ENCODE measurements at regions not wholly inside any gene's neighbourhood (a gene's known extent, or its start where the extent isn't known, plus 50 kb on each side); places are given as distances from the start of the nearest gene placed in this dataset.

DNA sequence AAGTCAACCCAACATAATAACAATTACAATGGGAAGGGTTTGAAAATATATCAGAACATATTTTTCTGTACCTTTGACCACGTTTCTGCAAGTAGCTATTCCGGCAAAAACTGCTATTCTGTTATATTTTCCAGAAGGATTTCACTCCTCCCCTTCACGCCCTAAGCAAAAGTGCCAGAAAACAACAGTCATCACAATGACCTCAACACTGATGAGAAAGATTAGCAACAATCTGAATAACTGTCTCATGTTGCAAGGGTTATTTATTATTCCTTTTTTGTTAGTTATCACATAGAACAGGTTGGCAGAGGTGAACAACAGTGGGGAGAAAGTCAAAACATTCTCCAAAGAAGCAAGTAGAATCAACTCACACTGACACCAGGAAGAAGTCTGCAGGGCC lies 269.4 kb upstream of the ARRDC4 start:
- Mint-ChIP-seq H3K4me3 (no peak overlapping the region), H3K36me3 (no peaks in the 10 kb centered on the region), H3K9me3 (peaks cover 6% of the 10 kb centered on the region), H3K4me1 (no peaks in the 10 kb centered on the region), H3K27me3 (peaks cover 3% of the 10 kb centered on the region), H3K27ac (no peak overlapping the region)

DNA sequence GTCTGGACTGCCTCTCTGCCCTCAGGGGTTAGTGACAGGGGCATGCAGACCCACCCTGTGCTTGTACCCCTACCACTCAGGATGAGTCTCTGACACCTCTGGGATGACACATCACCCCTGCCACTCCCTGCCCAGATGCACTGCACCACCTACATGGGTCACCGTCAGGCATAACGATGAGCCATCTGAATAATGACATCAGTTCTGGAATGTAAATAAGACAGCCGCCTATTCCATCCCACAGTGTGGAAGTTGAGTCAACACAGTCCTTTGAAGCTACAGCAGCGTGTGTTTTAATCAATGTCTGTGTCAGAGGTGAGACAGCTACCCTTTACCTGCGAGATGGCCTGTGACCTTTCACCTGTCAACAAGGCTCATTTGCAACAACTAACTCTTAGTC lies 268.7 kb upstream of the ARRDC4 start:
- Mint-ChIP-seq H3K27ac (no peak overlapping the region), H3K36me3 (no peaks in the 10 kb centered on the region), H3K9me3 (no peaks in the 10 kb centered on the region), H3K27me3 (peaks cover 1% of the 10 kb centered on the region), H3K4me1 (no peaks in the 10 kb centered on the region), H3K4me3 (no peak overlapping the region)

DNA sequence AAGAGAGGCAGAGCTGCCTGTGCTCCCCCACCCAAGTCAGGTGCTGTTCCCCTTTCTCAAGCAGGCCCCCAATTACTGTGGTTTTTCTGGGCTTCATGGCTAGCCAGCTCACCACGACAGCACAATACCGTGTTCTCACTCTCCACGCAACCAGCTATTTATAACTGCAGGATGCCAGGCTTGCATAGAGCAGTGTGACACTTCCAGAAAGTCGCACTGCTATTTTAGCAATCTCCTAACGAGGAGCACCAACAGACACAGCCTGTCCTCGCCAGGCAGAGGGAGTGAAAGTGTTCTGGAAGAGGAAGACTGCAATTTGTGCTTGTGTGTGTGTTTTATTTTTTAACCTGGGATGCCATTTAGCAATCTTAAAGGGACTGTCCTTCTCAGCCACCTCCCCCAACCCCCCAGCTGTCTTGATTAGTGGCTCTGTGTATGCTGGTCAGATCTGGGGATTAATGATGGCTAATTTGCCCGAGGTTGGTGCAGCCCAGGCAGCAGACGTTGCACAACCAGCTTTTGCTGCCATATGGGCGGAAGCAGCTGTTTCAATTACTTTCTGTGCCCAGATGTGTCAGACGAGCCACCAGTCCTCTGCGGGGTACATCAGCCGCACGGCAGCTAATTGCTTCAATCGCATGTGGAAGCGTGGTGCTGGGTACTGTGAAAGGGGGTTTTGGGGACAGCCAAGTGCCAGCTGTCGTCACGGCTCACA lies 268.0 kb upstream of the ARRDC4 start:
- no peak overlapping the region for H3K27ac Mint-ChIP-seq
- H3K4me1 Mint-ChIP-seq, result no peaks in the 10 kb centered on the region
- no peak overlapping the region for H3K4me3 Mint-ChIP-seq
- H3K27me3 Mint-ChIP-seq, result peaks cover 1% of the 10 kb centered on the region
- no peaks in the 10 kb centered on the region for H3K9me3 Mint-ChIP-seq
- no peaks in the 10 kb centered on the region for H3K36me3 Mint-ChIP-seq

DNA sequence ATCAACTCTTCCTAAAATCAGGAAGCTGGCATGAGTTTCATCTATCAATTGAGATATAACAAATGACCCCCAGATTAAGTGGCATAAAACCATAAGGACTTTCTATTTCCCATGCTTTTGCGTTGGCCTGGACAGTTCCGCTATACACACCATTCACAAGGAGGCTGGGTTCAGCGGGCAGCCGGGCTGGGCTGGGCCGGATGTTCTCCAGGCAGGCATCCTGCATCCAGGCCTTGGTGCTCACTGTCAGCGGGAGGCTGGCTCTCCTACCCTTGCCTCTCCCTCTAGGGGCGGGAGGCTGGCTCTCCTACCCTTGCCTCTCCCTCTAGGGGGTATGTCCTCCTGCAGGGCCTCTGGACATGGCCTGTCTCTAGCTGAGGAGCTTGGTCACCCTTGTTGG lies 266.0 kb upstream of the ARRDC4 start:
- Mint-ChIP-seq H3K27me3 (no peaks in the 10 kb centered on the region), H3K4me3 (no peak overlapping the region), H3K9me3 (no peaks in the 10 kb centered on the region), H3K36me3 (no peaks in the 10 kb centered on the region), H3K27ac (no peak overlapping the region), H3K4me1 (no peaks in the 10 kb centered on the region)

DNA sequence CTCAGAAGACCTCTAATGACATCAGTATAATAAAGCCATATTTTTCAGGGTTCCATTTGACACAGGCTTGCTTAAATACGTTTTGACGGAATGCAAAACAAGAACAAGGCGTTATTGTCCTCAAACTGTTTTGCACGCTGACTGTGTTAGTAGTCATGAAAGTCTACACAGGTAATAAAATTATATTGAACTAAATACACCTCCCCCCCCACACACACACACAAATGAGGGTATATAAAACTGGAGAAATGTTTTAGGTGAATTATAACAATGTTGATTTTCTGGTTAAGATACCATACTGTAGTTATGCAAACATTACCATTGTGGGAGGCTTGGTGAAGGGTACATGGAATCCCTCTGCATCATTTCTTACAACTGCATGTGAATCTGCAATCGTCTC lies 257.1 kb upstream of the ARRDC4 start:
- no peaks in the 10 kb centered on the region for H3K27me3 Mint-ChIP-seq
- H3K4me1 Mint-ChIP-seq, result no peaks in the 10 kb centered on the region
- H3K36me3 Mint-ChIP-seq, result no peaks in the 10 kb centered on the region
- no peaks in the 10 kb centered on the region for H3K9me3 Mint-ChIP-seq
- H3K27ac Mint-ChIP-seq, result no peak overlapping the region
- no peak overlapping the region for H3K4me3 Mint-ChIP-seq

DNA sequence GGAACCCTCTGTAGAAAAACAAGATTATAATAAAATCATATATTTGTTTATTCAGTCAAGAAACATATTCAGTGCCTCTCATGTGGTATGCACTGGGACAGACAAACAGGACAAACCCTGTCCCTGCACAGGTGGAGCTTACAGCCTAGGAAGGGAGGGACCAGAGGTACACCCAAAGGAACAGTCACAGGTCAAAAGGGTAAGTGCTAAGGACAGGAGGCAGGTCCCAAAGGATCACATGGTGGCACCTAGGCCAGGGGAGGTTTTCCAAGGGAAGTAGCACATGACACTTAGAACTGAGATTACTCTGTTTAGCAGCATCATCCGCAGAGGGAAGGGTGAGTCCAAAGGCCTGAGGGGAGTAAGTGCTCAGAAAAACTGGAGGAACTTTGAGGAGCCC lies 254.4 kb upstream of the ARRDC4 start:
- Mint-ChIP-seq H3K27me3 (no peaks in the 10 kb centered on the region), H3K9me3 (no peaks in the 10 kb centered on the region), H3K4me1 (no peaks in the 10 kb centered on the region), H3K4me3 (no peak overlapping the region), H3K36me3 (no peaks in the 10 kb centered on the region), H3K27ac (no peak overlapping the region)

DNA sequence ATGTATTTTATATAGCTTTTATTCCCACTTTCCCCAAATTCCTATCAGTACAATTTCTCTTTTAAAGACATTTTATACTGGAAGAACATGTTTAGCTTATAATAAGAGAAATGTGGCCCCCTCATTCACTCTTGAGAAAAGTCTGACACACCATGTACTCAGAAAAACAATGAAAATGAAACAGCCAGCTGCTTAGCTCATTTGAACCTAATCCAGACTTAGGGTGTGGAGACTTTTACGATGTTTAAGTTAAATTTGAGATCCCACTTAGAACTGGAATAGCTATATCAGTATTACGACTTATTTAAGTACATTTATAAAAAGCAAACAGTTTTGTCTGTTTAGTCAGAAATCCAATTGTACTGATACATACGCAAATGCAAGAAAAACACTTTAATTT lies 252.3 kb upstream of the ARRDC4 start:
- Mint-ChIP-seq H3K9me3 (no peaks in the 10 kb centered on the region), H3K4me3 (no peak overlapping the region), H3K27ac (no peak overlapping the region), H3K4me1 (no peaks in the 10 kb centered on the region), H3K27me3 (no peaks in the 10 kb centered on the region), H3K36me3 (no peaks in the 10 kb centered on the region)

DNA sequence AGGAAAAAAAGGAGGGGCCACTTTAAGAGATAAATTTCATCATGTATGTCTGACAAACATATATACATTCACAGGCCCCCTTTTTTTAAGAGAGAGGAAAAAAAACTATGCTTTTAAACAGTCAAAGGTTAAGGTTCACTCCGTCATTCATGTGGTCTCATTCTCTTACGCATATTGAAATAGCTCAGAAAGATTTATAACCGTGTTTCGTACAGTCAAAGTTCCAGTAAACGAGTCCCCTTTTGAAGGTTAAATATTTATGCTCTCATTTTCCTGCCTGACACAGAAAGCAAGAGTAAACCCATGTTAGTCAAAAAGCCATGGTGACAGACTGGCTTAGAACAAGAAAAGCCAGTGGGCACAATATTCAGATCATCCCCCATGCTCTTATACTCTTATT lies 248.0 kb upstream of the ARRDC4 start:
- Mint-ChIP-seq H3K27me3 (no peaks in the 10 kb centered on the region), H3K36me3 (no peaks in the 10 kb centered on the region), H3K27ac (no peak overlapping the region), H3K4me1 (no peaks in the 10 kb centered on the region), H3K4me3 (no peak overlapping the region), H3K9me3 (no peaks in the 10 kb centered on the region)

DNA sequence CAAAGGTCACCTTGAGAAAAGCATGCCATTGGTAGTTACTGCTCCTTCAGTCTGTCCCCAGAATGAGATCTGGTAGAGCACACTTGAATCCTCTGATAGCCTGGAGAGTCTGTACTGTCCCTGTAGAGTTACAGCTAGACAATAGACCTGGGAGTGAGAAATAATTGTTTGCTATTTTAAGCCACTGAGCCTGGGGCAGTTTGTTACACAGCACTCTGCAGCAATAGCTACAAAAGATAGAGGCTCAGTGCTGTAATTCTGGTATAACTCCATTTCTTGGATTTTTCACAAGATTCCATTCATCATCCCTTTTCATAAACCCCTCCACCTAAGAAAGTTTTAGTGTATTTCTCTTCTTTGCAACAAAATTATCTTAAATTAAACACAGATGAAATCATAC lies 242.7 kb upstream of the ARRDC4 start:
- H3K27me3 Mint-ChIP-seq, result no peaks in the 10 kb centered on the region
- H3K4me3 Mint-ChIP-seq, result no peak overlapping the region
- H3K9me3 Mint-ChIP-seq, result peaks cover 8% of the 10 kb centered on the region
- H3K4me1 Mint-ChIP-seq, result no peaks in the 10 kb centered on the region
- H3K27ac Mint-ChIP-seq, result no peak overlapping the region
- no peaks in the 10 kb centered on the region for H3K36me3 Mint-ChIP-seq

DNA sequence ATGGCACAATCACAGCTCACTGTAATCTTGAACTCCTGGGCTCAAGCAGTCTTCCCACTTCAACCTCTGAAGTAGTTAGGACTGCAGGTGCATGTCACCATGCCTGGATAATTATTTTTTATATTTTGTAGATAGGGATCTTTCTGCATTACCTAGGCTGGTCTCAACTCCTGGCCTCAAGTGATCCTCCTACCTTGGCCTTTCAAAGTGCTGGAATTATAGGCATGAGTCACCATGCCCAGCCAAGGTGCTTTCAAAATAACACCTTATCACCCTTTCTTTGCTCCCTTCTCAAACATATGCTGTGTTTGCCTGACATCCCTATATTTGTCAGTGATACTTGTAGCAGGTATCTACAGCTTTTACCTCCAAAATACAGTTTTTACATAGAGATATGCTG lies 242.0 kb upstream of the ARRDC4 start:
- Mint-ChIP-seq H3K9me3 (peaks cover 9% of the 10 kb centered on the region), H3K27ac (no peak overlapping the region), H3K4me1 (no peaks in the 10 kb centered on the region), H3K4me3 (no peak overlapping the region), H3K36me3 (no peaks in the 10 kb centered on the region), H3K27me3 (no peaks in the 10 kb centered on the region)

DNA sequence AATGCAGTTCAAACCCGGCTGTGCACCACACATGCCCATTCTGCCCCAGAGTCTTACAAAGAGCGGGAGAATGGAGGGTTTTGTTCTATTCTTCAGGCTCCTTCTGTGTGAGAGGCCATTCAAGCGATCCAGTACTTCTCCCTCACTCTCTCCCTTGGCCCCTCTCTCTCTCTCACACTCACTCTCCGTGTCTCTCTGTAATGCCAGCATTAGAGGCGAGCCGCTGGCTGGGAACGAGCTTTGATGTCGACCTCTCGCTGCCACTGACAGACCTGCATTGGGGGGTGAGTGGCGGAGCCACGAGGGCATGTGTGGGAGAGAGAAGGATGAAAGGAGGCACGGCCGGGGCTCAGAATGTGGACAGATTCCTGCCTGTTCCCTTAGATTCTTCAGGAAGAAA lies 231.7 kb upstream of the ARRDC4 start:
- Mint-ChIP-seq H3K4me1 (no peaks in the 10 kb centered on the region), H3K36me3 (no peaks in the 10 kb centered on the region), H3K27ac (no peak overlapping the region), H3K4me3 (no peak overlapping the region), H3K9me3 (peaks cover 2% of the 10 kb centered on the region), H3K27me3 (peaks cover 1% of the 10 kb centered on the region)

DNA sequence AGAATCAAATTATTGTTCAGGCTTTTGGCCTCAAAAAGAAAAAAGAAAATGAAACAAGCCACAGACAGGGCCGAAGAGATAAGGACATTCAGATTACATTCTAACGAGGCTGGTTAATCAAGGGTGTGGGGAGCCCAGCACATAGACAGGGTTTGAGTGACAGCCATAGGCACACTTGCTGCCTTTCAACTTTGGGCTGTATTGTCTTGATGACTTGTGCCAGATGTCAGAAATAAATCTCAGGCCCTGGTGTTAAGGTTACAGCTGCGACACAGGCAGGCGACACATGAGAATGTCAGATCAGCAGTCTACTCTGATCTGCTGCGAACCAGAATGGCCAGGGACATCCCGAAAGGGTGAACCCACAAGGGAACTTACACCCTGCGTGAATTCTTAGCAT lies 231.2 kb upstream of the ARRDC4 start:
- H3K9me3 Mint-ChIP-seq, result no peaks in the 10 kb centered on the region
- no peak overlapping the region for H3K27ac Mint-ChIP-seq
- no peaks in the 10 kb centered on the region for H3K36me3 Mint-ChIP-seq
- no peak overlapping the region for H3K4me3 Mint-ChIP-seq
- H3K4me1 Mint-ChIP-seq, result no peaks in the 10 kb centered on the region
- peaks cover 1% of the 10 kb centered on the region for H3K27me3 Mint-ChIP-seq

DNA sequence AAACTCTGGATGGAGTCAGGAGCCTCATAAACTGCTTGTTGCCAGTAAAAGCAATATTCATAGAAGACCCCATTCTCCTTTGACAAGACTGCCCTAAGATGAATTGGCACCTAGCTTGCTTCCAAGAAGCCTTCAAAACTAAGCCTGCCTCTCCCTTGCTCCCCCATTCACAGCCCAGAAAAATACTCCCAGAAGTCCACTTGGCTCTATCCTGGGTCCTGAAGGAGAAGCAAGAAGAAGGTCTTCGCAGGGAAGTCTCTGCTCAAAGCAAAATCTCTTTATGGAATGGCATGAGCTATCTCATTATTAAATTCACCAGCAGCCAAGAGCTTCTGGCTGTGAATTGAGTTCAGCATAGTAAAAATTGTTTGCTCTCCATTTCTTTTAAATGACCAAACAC lies 230.2 kb upstream of the ARRDC4 start:
- Mint-ChIP-seq H3K4me1 (no peaks in the 10 kb centered on the region), H3K9me3 (no peaks in the 10 kb centered on the region), H3K27me3 (peaks cover 1% of the 10 kb centered on the region)

DNA sequence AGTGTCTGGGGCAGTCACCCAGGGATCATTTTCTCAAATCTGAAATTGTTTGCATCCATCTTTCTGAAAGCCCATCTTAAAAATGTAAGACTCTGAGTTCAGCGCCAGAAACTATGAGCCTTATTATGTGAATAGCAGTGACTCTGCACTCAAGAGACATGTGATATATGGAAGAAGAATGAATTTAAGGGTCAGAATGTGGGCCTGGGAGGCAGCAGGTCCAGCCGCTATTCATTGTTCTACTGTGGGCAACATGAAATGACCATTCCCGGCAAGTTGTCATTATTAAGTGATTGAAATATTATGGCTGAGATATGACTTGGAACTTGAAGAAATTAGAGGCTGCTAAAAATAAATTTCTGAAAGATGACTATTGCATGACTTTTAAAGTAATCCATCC lies 228.6 kb upstream of the ARRDC4 start:
- H3K9me3 Mint-ChIP-seq, result no peaks in the 10 kb centered on the region
- H3K4me3 Mint-ChIP-seq, result no peak overlapping the region
- peaks cover 1% of the 10 kb centered on the region for H3K27me3 Mint-ChIP-seq
- no peak overlapping the region for H3K27ac Mint-ChIP-seq
- H3K36me3 Mint-ChIP-seq, result no peaks in the 10 kb centered on the region
- H3K4me1 Mint-ChIP-seq, result no peaks in the 10 kb centered on the region

More for the DNA sequence above, 230.2 kb upstream of the ARRDC4 start:
- H3K27ac Mint-ChIP-seq, result no peak overlapping the region
- no peak overlapping the region for H3K4me3 Mint-ChIP-seq
- no peaks in the 10 kb centered on the region for H3K36me3 Mint-ChIP-seq

DNA sequence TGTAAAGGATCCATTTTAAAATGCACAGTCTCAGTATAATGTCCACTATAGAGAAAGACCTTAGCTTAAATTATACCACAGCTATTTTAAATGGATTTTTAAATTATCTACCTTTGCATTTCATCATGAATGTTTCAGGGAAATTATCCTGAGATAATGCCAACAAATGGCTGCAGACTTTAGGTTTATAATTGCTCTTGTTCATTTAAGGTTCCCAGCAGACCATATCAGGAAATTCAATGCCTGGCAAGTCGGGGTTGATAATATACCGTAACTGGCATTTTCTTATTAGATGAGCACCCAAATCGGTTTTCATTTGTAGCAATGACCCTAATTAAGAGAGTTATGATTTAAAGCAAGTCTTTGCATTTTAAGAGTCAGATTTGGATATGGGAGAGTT lies 227.1 kb upstream of the ARRDC4 start:
- H3K27me3 Mint-ChIP-seq, result peaks cover 1% of the 10 kb centered on the region

DNA sequence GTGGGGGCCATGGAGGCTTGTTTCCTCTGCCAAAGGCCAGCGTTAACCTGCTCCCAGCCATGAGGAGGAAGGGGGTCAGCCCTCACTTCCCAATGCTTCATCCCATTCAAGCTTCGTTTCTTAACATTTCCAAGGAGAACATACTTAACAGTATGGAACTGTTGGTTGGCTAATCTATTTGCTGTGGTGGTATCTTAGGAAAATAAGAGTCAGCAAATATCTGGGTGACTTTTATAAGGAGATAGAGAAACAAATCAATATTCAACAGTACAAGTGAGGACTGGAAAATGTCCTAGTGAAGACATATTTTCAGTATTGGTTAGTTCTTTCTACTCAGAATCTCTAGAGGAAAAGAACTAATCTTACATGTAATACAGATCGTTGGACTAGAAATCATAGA lies 223.8 kb upstream of the ARRDC4 start:
- Mint-ChIP-seq H3K27me3 (no peaks in the 10 kb centered on the region), H3K4me3 (no peak overlapping the region), H3K9me3 (no peaks in the 10 kb centered on the region), H3K27ac (no peak overlapping the region), H3K4me1 (no peaks in the 10 kb centered on the region), H3K36me3 (no peaks in the 10 kb centered on the region)

More for the DNA sequence above, 227.1 kb upstream of the ARRDC4 start:
- Mint-ChIP-seq H3K9me3 (no peaks in the 10 kb centered on the region), H3K4me1 (no peaks in the 10 kb centered on the region), H3K27ac (no peak overlapping the region), H3K4me3 (no peak overlapping the region), H3K36me3 (no peaks in the 10 kb centered on the region)

DNA sequence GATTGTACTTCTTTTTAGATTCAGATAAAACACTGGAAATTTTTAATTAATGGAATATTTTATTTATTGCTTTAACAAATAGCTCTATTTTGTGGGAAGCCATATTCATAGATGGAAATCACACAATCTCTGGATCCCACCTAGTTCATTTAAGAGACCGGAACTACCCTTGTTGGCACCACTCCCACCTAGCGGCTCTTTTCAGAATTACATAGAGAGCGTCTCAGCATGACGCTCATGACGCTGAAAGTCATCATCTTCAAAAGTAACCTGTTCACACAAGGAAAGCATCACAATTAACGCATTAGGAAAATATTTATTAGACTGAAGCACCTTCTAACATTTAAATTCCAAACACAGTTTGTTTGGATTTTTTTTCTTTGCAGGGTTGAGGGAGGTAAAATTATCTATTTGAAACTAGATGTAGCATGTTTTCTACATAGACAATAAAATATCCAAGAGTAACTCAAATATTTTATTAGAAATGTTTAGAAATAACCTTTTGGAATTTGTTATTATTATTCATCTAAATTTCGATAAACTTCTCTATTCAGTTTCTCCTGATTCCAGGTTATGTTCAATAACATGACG lies 214.9 kb upstream of the ARRDC4 start:
- no peaks in the 10 kb centered on the region for H3K4me1 Mint-ChIP-seq
- peaks cover 7% of the 10 kb centered on the region for H3K27me3 Mint-ChIP-seq
- H3K27ac Mint-ChIP-seq, result no peak overlapping the region
- no peak overlapping the region for H3K4me3 Mint-ChIP-seq
- H3K9me3 Mint-ChIP-seq, result no peaks in the 10 kb centered on the region
- H3K36me3 Mint-ChIP-seq, result no peaks in the 10 kb centered on the region

Data from activated naive CD4-positive, alpha-beta T cell treated with anti-CD3 and anti-CD28 coated beads, Interleukin-2, amount 50 U/mL, for 24 hours (primary cell).